GM19043 (cell line): ENCODE measurements at regions not wholly inside any gene's neighbourhood (a gene's known extent, or its start where the extent isn't known, plus 50 kb on each side); places are given as distances from the start of the nearest gene placed in this dataset.

Source experiments
- ATAC-seq: cut with Tn5 transposase; IDR thresholded peaks from one replicate; pipeline ENCODE4 v1.9.1; 2021; ENCODE audit warnings: low read depth; ENCODE audit not compliant: unreplicated experiment

GRCh38 chr4:166324321-166324720 lies 451.3 kb downstream of the TLL1 start:
- no peak for ATAC-seq

DNA sequence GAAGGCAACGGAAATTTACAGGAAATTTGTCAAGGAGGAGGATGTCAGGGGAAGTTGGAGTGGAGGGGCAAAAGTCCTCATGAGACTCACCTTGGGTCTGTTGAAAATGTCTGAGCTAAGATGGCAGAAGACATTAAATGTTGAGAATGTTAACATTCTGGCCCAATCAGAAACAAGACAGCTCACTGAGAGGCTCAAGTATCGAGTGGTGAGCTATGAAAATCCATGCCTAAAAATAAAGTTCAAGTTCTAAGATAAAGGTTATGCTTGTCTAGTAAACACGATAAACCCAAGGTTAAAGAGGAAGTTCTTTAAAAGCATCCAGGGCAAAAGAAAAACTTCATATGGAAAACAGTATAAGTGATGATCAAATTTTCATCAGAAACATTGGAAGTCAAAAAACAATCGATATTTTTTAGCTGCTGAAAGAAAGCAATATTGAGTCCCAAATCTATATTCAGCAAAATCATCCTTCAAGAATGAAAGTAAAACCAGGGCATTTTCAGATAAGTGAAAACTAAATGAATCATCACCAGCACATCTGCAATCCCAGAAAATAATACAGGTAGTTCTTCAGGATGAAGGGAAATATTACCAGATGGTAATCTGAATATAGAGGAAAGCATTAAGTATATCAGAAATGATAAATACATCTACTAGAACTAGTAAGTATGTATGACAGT lies 462.4 kb downstream of the TLL1 start:
- no peak for ATAC-seq

DNA sequence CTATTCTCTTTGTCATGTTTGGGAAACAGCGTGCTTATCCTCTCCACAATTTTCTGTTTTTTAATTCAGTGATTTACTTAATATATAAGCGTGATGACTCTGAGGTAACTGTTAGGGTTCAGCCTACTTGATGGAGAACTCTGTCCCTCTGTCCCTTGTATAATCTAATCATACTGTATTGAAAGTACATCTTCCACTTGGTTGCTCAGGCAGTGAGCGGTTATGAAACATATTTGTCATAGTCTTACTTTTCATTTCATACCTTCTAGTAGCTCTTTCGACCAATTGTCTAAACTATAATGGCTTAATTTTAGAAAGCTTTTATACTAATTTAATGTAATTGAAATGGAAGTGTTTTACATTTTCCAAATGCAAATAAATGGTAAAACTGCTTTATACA lies 469.0 kb downstream of the TLL1 start:
- ATAC-seq = no peak

DNA sequence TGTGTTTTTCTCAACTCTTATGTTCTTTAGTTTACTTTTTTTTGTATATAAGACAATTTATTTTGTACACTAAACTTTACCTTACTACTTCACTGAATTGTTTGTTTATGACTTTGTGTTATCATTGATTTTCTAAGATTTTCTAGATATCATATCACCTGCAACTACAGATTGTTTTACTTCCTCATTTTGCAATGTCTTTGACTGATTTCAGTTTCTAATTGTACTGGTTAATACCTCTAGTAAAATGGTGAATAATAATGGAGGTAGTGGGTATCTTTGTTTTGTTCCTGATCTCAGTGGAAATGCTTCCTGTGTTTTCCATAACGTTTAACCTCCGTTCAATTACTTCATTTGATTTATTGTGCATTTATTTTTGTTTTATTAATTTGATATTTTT lies 490.2 kb downstream of the TLL1 start:
- no peak for ATAC-seq

GRCh38 chr4:166366012-166366411 lies 493.0 kb downstream of the TLL1 start:
- ATAC-seq = no peak

DNA sequence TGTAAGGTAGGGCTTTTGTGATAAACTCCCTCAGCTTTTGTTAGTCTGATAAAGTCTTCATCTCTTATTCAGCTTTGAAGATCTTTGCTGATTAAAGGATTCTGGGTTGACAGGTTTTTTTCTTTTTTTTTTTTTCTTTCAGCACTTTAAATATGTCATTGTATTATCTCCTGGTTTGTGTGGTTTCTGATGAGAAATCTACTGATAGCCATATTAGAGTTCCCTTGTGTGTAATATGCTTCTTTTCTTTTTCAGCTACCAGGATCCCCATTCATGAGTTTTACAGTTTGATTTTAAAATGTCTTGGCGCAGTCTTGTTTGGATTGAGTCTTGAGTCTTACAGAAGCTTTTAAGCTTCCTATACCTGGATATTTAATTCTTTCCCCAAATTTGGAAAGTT lies 504.5 kb downstream of the TLL1 start:
- ATAC-seq = no peak

- no peak for ATAC-seq
Measured at GRCh38 chr4:166386491-166387360, 513.7 kb downstream of the TLL1 start.

GRCh38 chr4:166391501-166391900 lies 518.5 kb downstream of the TLL1 start:
- no peak for ATAC-seq

GRCh38 chr4:166399021-166399420 lies 526.0 kb downstream of the TLL1 start:
- no peak for ATAC-seq

- no peak for ATAC-seq
Measured at GRCh38 chr4:166400270-166400894, 527.3 kb downstream of the TLL1 start.

GRCh38 chr4:166413356-166413755 lies 540.3 kb downstream of the TLL1 start:
- no peak for ATAC-seq

DNA sequence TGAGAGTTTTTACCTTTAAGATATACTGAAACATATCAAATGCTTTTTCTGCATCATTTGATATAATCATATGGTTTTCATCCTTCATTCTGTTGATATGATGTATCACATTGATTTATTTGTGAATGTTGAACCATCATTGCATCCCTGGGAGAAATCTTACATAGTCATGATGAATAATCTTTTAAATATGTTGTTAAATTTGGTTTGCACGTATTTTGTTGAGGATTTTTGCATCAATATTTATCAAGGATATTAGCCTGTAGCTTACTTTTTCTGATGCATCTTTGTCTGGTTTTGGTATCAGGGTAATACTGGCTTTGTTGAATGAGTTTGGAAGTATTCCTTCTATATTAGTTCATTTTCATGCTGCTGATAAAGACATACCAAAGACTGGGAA lies 541.4 kb downstream of the TLL1 start:
- no peak for ATAC-seq

DNA sequence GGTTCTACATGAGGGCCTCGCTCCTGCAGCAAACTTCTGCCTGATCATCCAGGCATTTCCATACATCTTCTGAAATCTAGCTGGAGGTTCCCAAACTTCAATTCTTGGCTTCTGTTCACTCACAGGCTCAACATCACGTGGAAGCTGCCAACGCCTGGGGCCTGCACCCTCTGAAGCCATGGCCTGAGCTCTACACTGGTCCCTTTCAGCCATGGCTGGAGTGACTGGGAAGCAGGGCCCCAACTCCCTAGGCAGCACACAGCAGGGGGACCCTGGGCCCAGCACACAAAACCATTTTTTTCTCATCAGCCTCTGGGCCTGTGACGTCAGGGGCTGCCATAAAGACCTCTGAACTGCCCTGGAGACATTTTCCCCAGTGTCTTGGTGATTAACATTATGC lies 542.7 kb downstream of the TLL1 start:
- ATAC-seq = no peak

GRCh38 chr4:166421556-166422156 lies 548.6 kb downstream of the TLL1 start:
- ATAC-seq = no peak

GRCh38 chr4:166422475-166422874 lies 549.4 kb downstream of the TLL1 start:
- ATAC-seq = no peak

- no peak for ATAC-seq
Measured at GRCh38 chr4:166426300-166426863, 553.3 kb downstream of the TLL1 start.

- no peak for ATAC-seq
Measured at GRCh38 chr4:166432125-166432524, 559.1 kb downstream of the TLL1 start.

DNA sequence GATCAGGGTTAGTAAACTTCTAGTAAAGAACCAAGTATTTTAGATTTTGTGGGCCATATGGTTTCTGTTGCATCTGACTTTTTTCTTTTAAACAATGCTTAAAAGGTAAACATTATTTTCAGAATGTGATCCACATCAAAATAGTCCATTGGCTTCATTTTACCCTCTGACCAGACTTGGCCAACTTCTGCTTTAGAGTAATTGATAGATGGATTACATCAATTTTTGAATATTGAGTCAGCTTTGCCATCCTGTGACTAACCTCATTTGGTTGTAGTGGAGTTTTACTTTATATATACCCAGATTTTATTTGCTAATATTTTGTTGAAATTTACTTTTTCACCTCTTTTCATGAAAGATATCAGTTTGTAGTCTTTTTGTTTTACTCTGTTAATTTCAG lies 559.8 kb downstream of the TLL1 start:
- no peak for ATAC-seq

GRCh38 chr4:166435449-166435848 lies 562.4 kb downstream of the TLL1 start:
- no peak for ATAC-seq

DNA sequence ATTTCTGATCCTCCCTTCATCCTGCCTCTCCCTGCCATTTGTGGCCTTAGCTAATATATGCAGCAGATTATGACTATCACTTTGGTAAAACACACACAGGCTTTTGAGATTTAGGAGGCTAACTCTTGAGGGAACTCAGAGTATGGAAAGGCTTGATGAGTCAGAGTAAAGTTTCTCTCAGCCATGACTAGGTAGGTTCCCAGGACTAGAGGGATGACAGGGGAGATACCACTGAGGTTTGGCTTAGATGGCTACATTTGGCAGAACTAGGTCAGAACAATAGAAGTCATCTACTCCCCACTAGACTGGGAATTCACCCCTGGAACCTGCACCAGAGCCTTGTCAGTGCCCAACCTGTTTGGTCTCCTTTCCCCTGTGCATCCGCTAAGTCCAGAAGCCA lies 585.7 kb downstream of the TLL1 start:
- no peak for ATAC-seq

DNA sequence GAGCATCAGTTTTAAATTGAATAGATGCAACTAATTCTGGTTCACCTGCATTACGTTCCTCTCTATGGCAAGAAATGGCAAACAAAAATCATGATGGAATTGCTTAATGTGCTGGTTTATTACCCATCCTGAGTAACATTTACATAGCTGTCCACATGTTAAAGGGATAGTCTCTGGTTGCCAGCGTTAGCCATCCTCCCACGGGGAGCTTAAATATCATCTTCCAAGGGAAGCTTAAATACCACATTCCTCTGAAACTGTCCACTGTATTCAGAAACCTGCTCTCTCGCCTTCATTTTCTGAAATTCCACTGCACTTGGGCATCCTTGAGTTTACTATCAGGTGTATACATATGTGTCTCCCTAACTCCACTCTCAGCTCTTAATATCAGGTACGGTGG lies 586.6 kb downstream of the TLL1 start:
- ATAC-seq = no peak
